Limb (tissue), 2 donors: ENCODE measurements at regions not wholly inside any gene's neighbourhood (a gene's known extent, or its start where the extent isn't known, plus 50 kb on each side); places are given as distances from the start of the nearest gene placed in this dataset.
"Not testable (repeated sequence)": the region's sequence is repeated elsewhere in the genome, so short reads cannot be mapped to it uniquely, and the experiment has no call there.

Experiments
- DNase-seq, 2 donors: peaks; one replicate each; pipeline ENCODE4 v3.0.0-alpha.2; 2016; ENCODE audit errors: extremely low spot score in 2 of 2

DNA sequence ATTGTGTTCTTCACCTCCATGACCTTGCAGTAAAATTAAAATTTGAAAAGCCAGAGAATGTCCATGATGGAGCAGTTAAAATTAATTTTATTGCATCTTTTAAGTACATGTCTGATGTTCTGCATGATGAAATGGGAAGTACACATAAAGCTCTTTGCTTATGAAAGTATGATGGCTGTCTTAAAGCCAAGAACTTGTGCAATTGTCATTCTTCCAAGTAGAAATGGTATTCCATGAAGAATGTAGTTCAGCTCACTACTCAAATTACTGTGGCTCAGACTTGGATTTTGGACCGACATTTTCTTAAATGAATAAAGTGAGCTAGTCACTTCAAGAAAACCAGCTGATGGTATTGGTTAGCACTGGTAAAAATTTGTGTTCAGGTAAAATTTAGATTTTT, 161.7 kb upstream of the CXCL13 start:
- no peak for DNase-seq

DNA sequence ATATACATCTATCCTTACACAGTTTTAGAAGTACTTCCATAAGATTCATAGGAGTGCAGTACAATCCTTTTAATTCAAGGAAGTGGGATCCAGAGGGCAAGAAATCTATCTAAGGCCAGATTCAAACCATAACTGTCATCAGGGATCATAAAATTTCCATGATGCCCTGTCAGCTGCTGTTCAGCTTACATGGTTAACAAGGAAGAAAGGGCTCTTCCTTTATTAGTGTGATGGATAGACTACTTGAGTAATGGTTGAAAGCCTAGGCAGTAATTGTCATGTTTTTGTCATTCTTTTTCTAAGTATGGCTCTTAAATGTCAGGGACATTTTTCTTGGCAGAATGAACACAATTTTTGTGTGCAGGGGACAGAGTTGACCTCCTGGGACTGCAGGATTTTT, 159.8 kb upstream of the CXCL13 start:
- DNase-seq = no peak

DNA sequence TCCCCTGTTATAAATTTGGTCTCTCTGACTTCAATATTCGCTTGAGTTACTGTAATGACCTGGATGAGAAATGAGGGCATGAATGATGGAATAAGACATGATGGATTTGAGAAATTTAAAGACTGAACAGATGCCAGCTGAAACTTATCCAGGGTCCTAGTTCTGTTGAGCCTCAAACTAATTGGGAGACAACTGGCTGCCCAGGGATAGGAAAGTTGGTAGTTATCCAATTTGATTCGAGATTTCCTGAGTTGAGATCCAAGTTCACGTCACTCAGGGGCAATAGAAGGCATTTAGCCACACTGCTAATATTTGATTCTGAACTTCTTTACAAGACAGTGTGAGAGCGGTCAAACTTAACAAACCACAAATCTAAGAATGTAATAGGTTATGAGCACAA, 159.0 kb upstream of the CXCL13 start:
- DNase-seq = no peak

DNA sequence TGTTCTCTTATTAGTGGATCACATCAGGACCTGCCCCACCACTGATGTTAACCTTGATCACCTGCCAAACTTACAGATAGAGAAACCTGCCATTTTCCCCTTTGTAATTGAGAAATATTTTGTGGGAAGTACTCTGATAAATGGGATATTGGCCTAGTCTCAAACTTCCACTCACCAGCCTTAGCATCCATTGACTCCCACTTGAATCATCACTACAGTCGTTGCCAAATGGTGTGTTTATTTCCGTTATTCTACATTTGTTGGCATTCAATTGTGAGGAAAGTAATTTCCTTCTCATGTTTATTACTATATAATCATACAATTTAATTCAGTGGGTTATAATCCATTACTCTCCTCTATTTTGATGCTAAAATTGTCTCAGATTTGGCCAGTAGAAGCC, 156.4 kb upstream of the CXCL13 start:
- no peak for DNase-seq

DNA sequence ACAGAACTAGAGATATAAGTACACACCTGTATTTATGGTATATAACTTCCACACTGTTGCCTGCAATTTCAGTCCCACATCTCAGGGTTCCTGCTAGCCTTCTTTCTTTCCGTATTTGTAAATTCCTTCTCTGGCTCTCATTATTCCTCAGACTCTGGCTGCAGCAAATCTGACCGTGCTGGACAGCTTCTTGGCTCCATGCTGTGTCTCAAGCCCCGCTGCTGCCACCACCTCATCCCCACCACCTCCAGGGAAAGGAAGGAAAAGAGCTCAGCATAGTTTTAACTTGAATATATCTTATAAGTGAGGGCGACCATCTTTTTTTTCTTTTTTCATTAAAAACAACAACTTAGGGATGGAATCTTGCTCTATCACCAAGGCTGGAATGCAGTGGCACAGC, 155.6 kb upstream of the CXCL13 start:
- no peak for DNase-seq

DNA sequence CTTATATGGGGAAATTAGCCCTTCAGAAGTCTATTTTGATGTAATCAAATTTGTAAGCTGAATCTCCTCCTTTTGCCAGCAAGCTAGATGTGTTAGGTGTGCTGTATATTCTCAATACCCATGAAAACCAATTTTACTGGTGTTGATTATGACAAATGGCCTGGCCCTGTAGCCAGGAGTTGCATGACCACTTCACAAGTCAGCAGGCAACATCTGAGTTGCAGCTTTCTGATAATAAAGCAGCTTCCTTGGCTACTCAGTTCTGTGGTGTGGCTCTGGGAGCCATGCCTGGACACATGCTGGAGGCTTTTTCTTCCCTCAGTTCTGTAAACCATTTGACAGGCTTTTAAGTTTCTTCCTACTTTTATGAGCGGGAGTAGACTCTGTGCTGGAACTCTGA, 154.1 kb upstream of the CXCL13 start:
- DNase-seq = no peak

DNA sequence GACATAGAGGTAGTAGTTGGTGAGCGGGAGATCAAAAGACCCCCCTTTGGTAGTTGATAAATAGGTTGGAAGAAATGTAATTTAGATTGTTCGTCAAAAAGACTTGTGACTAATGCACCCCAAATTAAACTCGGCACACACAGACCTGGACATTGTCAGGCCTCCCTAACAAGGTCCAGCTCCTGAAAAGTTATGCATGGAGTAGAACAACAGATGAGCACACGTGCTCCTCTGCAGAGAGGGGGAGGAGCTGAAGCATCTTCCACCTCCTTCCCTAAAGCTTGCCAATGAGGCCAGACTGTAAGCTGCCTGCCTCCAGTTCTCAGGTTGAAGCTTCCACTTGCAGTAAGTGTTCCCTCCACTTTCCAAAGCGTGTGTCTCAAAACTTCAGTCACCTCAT, 153.5 kb upstream of the CXCL13 start:
- DNase-seq = not testable (repeated sequence)

DNA sequence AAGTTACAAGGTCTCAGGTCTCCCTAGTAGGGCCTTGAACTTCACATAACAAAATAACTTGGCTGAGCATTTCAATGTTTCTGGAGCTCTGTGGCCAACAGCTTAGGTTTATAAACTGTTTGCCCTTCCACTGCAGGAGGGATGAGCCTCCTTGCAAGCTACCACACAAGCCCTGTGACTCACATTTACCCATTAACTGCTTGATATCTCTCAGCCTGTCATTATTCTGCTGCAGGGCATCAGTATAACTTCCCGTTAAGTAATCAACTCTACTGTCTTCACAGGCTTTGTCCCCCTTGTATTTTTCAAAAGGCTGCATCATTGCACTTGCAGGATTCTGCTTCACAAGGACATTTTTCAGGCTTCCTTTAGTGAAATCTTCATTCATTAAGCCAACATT, 151.7 kb upstream of the CXCL13 start:
- DNase-seq = no peak

DNA sequence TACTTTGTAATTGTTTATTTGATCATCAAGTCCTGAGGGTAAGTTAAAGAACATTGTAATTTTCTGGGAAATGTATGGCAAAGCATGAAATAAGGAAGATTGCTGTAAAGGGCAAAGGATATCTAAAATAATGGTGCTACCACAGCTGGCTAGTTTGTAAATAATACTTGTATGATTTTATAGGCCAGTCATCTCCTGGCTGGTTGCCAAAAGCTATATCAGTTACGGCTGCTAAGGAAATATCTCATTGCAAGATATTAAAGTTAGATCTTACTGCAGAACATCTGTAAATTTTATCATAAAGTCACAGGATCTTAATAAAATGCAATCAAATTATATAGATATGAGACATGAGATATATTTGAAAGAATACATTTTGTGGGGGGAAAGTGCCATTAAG, 150.8 kb upstream of the CXCL13 start:
- DNase-seq = no peak

DNA sequence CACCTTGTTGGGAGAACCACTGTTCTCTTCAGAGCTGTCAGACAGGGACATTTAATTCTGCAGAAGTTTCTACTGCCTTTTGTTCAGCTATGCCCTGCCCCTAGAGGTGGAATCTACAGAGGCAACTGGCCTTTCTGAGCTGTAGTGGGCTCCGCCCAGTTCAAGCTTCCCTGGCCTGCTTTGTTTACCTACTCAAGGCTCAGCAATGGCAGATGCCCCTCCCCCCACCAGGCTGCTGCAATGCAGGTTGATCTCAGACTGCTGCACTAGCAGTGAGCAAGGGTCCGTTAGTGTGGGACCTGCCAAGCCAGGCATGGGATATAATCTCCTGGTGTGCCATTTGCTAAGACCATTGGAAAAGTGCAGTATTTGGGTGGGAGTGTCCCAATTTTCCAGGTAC, 141.5 kb upstream of the CXCL13 start:
- not testable (repeated sequence) for DNase-seq

DNA sequence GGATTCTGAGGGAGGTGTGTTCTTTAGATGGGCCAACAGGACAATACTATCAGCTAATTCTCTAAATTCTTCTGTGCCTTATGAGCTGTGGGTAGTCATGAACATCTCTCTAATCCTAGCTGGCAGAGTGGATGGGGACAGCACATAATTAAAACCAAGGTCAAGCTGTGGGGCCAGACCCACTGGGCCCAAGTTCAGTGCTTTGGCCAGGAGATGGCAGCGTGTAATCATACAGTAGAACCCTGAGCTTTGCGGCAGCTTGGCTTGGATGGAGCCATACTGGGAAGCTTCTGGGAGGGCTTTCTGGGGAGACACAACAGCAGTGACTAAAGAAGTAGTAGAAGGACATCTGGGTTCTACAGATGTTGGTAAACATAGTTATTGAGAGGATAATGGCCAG, 140.3 kb upstream of the CXCL13 start:
- DNase-seq = no peak

DNA sequence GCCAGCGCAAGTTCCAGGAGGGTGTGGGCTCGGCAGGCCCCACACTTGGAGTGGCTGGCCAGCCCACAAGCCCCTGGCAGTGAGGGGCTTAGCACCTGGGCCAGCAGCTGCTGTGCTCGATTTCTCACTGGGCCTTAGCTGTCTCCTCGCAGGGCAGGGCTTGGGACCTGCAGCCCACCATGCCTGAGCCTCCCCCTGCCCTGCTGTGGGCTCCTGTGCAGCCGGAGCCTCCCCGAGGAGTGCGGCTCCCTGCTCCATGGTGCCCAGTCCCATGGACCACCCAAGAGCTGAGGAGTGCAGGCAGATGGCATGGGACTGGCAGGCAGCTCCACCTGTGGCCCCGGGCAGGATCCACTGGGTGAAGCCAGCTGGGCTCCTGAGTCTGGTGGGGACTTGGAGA, 139.2 kb upstream of the CXCL13 start:
- no peak for DNase-seq

DNA sequence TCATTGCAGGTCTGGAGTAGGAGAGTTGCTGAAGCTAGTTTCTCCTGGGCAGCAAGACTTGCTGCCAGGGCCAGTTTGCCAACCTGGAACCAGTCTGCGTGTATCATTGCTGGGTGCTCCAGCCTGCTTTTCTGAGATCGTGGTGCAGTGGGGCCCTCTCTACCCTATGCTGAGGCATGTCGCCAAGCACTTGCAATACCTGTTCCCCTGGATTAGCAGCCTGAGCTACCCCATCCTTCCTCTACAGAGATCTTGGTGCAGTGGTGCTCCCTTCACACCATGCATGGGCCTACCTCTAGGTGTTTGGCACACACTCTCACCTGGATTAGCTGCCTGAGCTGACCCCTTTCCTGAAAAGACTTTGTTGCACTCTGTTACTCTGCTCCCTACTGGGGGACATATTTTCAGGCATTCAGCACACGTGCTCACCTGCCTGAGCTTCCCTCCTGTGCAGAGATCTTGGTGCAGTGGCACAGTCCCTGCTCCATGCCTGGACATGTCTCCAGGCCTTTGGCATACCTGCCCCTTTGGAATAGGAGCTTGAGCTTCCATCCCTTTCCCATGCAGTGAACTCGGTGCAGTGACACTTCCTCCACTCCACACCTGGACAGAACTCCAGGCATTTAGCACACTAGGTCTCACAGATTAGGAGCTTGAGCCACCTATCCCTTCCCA, 133.7 kb upstream of the CXCL13 start:
- no peak for DNase-seq

DNA sequence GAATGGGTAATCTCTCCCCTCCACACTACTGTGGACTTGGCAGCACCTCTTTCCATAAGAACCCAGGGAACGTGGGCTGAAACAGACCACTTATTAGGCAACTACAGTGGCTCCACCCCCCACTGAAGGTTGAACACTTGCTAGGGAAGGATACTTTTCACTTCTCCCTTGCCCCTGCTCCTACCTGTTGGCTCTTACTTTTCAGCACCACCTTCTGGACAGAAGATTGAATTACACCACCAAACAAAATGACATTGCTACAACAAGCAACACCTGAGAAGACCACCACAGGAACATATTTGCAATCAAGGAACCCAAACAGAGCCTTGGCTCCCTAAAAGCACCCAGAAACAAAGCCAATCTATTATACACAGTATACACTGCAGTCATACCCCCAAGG, 132.1 kb upstream of the CXCL13 start:
- no peak for DNase-seq

DNA sequence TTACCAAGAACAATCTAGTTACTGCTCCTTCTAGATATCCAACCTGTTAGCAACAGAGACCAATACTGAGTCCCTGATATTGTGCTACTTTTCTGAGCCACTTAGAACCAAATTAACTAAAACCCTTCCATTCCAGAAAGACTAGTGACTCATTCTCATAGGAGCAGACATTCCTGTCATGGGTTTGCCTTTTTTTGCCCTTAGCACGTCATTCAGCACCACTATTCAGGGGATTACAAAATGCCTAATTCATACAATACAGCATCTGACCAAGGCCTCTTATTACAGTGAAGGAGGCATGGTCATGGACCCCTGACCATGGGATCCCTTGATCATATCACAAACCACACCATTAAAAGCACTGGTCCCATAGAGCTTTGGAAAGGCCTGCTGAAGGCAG, 123.8 kb upstream of the CXCL13 start:
- no peak for DNase-seq

DNA sequence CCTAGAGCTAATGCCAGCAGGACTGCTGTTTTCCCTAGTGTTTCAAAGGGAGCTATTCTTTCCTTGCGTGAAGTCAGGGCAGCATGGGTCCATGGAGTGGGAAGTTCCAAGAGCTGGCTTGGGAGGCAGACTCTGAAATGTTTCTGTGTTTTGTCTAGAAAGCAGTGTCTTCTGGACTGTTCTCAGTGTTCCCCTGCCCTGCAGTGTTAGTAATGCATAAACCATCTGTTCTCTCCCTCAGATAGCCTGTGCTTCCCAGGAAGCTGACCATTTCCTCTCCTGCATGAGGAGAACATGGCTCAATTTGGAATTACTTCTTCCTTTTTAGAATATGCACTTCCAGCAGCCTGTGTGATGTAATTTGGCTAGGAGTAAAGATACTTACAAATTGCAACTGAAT, 116.7 kb upstream of the CXCL13 start:
- DNase-seq = no peak

DNA sequence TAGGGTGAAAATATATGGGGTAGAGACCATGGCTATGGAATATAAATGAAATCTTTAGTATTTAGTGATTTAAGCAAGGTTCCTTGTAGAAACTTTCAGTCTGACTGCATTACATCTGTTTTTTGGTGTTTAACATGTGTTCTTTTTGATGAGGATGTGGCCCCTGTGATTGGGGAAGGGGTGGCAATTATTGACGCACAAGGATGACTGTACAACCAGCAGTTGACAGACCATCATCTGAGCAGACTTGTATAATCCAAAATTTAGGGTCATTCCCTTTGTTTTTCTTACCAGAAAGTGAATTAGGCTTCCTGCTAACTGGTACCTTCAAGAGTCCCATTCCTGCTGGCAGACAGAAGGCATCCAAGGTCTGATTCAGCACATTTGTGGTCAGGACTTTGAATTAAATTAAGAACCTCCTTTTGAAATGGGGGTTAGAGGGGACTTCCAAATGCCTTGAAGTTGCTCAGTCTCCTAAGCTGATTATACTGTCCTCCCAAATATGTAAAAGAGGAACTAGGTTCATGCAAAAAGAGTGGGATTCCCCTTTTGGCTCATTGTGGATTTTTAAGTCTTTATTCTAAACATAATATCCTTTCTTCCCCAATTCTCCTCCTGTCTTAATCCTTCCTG, 112.4 kb upstream of the CXCL13 start:
- DNase-seq = no peak

DNA sequence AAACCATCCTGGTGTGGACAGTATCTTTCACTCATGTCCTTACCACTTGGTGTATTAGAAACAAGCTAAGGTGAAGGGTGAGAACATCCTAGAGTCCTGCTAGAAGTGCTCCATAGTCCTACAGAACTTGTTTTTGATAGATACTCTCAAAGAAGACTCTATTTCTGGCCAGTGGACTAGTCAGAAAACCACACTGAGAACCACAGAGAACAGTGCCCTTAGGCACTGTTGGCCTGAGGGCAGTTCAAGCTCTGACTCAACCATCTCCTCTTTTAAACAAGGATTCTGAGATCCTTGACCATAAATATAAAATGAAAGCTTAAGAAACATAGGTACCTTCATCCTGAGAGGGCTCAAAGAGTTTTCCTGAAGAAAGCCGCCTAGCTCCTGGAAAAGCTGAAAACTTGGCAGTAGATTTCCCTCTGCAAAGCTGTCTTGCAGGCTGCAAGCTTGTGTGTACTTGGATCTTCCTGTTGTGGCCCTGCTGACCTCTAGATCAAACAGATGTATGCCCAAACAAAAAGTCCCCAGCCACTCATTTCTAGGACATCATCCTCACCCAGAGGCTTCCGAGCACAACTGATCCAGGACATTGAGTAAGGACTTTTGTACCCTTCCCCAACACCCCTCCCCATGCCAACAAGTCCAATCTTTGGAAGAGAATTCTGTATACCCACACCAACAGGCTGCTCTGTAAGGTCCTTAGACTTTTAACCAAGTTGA, 111.6 kb upstream of the CXCL13 start:
- DNase-seq = no peak

DNA sequence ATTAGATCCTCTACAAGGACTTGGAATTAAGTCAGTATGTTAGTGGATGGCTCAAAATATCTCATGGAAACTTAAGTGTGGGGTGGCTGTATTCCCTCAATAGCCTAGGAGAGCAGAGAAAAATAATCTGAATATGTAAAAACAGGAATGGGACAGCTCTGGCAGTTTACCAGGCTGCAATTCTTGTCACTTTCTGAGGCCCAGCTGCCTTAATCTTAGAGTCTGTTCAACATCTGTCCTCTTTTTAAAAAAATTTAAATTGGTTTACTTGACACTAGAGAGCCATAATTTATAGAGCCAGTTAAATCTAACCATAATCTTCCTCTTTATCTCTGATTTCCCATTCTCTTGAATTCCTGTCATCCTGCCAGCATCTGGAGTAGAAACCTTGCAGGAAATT, 109.2 kb upstream of the CXCL13 start:
- no peak for DNase-seq

DNA sequence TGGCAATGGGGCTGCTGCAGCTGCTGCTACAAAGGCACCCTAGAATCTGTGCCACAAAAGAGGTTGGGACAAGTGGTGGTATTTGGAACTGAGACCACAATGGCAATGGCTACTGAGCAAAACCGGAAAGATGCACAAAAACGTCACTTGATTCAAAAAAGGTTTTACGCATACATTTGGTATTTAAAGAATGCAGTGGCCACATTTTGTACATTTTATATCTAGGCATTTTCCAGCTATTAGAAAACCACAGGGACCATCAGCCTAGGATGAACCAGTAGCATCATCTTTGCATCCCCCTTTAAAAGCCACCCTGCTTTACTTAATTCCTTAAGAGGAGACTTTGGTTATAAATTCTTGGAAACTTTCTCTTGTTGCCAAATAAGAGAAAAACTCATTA, 104.8 kb upstream of the CXCL13 start:
- DNase-seq = no peak

DNA sequence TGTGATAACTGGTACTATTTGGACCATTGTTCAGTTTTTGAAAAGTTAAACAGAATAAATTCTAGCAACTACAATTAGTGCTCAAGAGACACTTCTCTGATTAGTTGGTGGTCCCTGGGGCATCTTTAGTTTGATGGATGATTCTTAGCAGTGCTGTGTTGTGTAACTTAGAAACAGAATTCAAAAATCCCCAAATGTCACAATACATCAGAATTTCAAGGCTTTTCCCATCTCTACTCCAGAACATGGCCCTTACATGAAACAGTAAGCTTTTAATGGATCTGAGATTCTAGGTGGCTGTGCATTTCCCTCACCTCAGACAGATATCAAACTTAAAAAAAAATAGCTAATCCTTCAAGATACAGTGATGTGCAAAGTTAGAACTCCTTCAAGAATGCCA, 104.4 kb upstream of the CXCL13 start:
- DNase-seq = no peak

DNA sequence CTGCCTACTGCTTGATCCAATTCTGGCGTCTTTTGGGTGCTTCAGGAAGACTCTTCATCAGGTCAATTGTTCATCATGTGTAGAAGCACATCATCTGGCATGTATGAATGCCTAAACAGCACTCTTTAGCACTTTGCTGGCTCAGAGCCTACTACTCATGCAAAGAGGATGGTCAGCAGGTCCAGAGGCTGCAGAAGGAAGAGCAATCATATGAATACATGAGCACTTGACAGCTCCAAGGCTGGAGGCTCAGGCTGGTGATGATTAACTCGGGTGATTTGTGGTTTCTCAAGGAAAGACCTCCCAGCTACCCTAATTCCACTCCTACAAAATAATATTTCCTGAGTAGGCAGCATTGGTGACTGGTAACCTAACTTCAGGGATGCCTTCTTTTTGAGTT, 103.8 kb upstream of the CXCL13 start:
- no peak for DNase-seq

DNA sequence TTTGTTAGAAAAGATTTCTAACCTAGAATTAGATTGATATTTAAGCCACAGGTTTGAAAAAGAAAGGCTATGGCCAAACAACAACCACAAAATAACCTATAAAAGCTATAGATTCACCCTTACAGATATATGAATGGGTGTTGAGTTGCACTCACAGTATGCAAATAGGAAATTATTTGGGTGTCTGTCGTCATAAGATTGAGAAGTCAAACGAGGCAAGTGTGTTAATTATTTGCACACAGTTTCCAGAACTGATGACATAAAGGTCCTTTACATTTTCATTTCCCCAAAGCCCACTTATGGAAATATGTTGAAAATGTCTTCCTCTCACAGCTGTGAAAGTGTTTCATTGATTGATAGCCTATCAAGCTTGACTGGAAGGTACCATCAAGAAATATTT, 101.2 kb upstream of the CXCL13 start:
- no peak for DNase-seq
